IMR-90 (cell line): ENCODE measurements at regions not wholly inside any gene's neighbourhood (a gene's known extent, or its start where the extent isn't known, plus 50 kb on each side); places are given as distances from the start of the nearest gene placed in this dataset.

Experiments
- ATAC-seq: fragments of 200-7000 bp; cut with Tn5 transposase; 2 replicates; pipeline ENCODE4 v1.9.1; 2020; ENCODE audit warnings: low read depth, mild to moderate bottlenecking, moderate library complexity
- BruUV-seq: library from RNA; stranded (reverse); fragments of 400-500 nt; replicated peaks from 2 replicates; lab custom pipeline; 2021; lab: Mats Ljungman, UMichigan
- CTCF ChIA-PET: fragments of 300-600 bp; formaldehyde crosslinking; extraction: SDS; loops from one replicate; lab custom pipeline; 2021; ENCODE audit warnings: antibody characterized with exemption; lab: Yijun Ruan, JAX
- POLR2A ChIA-PET: fragments of 300-600 bp; sonication (Branson Sonifier 250); formaldehyde crosslinking; loops from one replicate; lab custom pipeline; 2022; ENCODE audit warnings: antibody characterized with exemption; ENCODE audit not compliant: unreplicated experiment; lab: Charles Lee
- DNase-seq: peaks from one replicate; pipeline ENCODE4 v3.0.0; 2013
- H2AFZ ChIP-seq: replicated peaks from 2 replicates; pipeline ENCODE3; 2013; ENCODE audit warnings: low read length, mild to moderate bottlenecking; ENCODE audit not compliant: poor library complexity
- H2AK5ac ChIP-seq: 2 replicates; pipeline ENCODE4 v1.6.1; 2013; ENCODE audit warnings: low read depth, low read length, inconsistent platforms
- H2AK9ac ChIP-seq: replicated peaks from 2 replicates; pipeline ENCODE3; 2013; ENCODE audit warnings: mild to moderate bottlenecking, low read depth, low read length, moderate library complexity; ENCODE audit not compliant: poor library complexity
- H2BK120ac ChIP-seq: 2 replicates; pipeline ENCODE4 v1.6.1; 2013; ENCODE audit warnings: low read depth, low read length, inconsistent platforms
- H2BK15ac ChIP-seq: 3 replicates; pipeline ENCODE4 v1.6.1; 2013; ENCODE audit warnings: low read depth, low read length, inconsistent platforms
- H2BK20ac ChIP-seq: 2 replicates; pipeline ENCODE4 v1.6.1; 2013; ENCODE audit warnings: low read depth, mild to moderate bottlenecking, inconsistent platforms, low read length, moderate library complexity
- H2BK5ac ChIP-seq: 2 replicates; pipeline ENCODE4 v1.6.1; 2013; ENCODE audit warnings: mild to moderate bottlenecking, low read depth, low read length, inconsistent platforms; ENCODE audit not compliant: poor library complexity, severe bottlenecking
- H3K14ac ChIP-seq: replicated peaks from 2 replicates; pipeline ENCODE4 v1.6.1; 2013; ENCODE audit warnings: low read depth, low read length, inconsistent platforms
- H3K18ac ChIP-seq: 2 replicates; pipeline ENCODE4 v1.6.1; 2013; ENCODE audit warnings: low read depth, low read length, control low read depth
- H3K23ac ChIP-seq: 2 replicates; pipeline ENCODE4 v1.6.1; 2013; ENCODE audit warnings: low read depth, low read length, inconsistent platforms
- H3K27ac ChIP-seq: 2 replicates; pipeline ENCODE4 v1.5.1; 2013; ENCODE audit warnings: mild to moderate bottlenecking, control low read depth, low read length; ENCODE audit not compliant: insufficient read depth
- H3K27me3 ChIP-seq: 2 replicates; pipeline ENCODE4 v1.6.1; 2013; ENCODE audit warnings: low read length; ENCODE audit not compliant: control insufficient read depth, insufficient read depth
- H3K36me3 ChIP-seq: 2 replicates; pipeline ENCODE4 v1.6.1; 2013; ENCODE audit warnings: low read length, mixed read lengths; ENCODE audit not compliant: control insufficient read depth, insufficient read depth
- H3K4ac ChIP-seq: 2 replicates; pipeline ENCODE4 v1.6.1; 2013; ENCODE audit warnings: low read depth, low read length, inconsistent platforms
- H3K4me1 ChIP-seq: 2 replicates; pipeline ENCODE4 v1.6.1; 2013; ENCODE audit warnings: low read length, mixed read lengths; ENCODE audit not compliant: control insufficient read depth, insufficient read depth
- H3K4me2 ChIP-seq: 2 replicates; pipeline ENCODE4 v1.6.1; 2013; ENCODE audit warnings: low read depth, mild to moderate bottlenecking, control low read depth, low read length, moderate library complexity
- H3K4me3 ChIP-seq: 2 replicates; pipeline ENCODE4 v1.5.1; 2013; ENCODE audit warnings: low read depth, mild to moderate bottlenecking, control low read depth, low read length, moderate library complexity; ENCODE audit not compliant: insufficient read depth
- H3K56ac ChIP-seq: 2 replicates; pipeline ENCODE4 v1.6.1; 2013; ENCODE audit warnings: low read length, inconsistent platforms; ENCODE audit not compliant: insufficient read depth; ENCODE audit errors: extremely low read depth
- H3K79me1 ChIP-seq, 2 experiments: 2 replicates each; pipeline ENCODE4 v1.6.1; 2013; ENCODE audit warnings: low read length in 2 of 2, inconsistent platforms in 1 of 2, low read depth in 1 of 2
- H3K9ac ChIP-seq: 2 replicates; pipeline ENCODE4 v1.6.1; 2013; ENCODE audit warnings: low read depth, low read length, control low read depth
- H3K9me1 ChIP-seq: 2 replicates; pipeline ENCODE4 v1.6.1; 2013; ENCODE audit warnings: low read length, inconsistent platforms; ENCODE audit not compliant: insufficient read depth
- H3K9me3 ChIP-seq: 2 replicates; pipeline ENCODE4 v1.6.1; 2013; ENCODE audit warnings: low read length; ENCODE audit not compliant: control insufficient read depth, insufficient read depth
- H4K20me1 ChIP-seq: 2 replicates; pipeline ENCODE4 v1.6.1; 2013; ENCODE audit warnings: low read length, inconsistent platforms; ENCODE audit not compliant: insufficient read depth
- H4K5ac ChIP-seq: 2 replicates; pipeline ENCODE4 v1.6.1; 2013; ENCODE audit warnings: mild to moderate bottlenecking, low read depth, low read length, control low read depth
- H4K8ac ChIP-seq, 2 experiments: 2 replicates each; pipeline ENCODE4 v1.6.1; 2013; ENCODE audit warnings: low read depth in 2 of 2, low read length in 2 of 2, control low read depth in 1 of 2, inconsistent platforms in 1 of 2
- H4K91ac ChIP-seq: 2 replicates; pipeline ENCODE4 v1.6.1; 2013; ENCODE audit warnings: low read depth, low read length, inconsistent platforms; ENCODE audit not compliant: insufficient read depth
- BHLHE40 ChIP-seq: fragments of 150-350 bp; IDR thresholded peaks from 2 replicates; pipeline ENCODE4 v1.6.1; 2016; ENCODE audit warnings: mild to moderate bottlenecking, low read depth, low read length
- CEBPB ChIP-seq: IDR thresholded peaks from 2 replicates; pipeline ENCODE4 v1.6.1; 2012; ENCODE audit warnings: low read depth, low read length, improper control_type of control experiment
- MAZ ChIP-seq: IDR thresholded peaks from 2 replicates; pipeline ENCODE4 v1.6.1; 2012; ENCODE audit warnings: low read depth, mild to moderate bottlenecking, low read length, improper control_type of control experiment, moderate library complexity, borderline replicate concordance
- NFE2L2 ChIP-seq: fragments of 150-350 bp; IDR thresholded peaks from 2 replicates; pipeline ENCODE4 v1.6.1; 2016; ENCODE audit warnings: low read depth, mild to moderate bottlenecking, low read length
- POLR2A ChIP-seq: IDR thresholded peaks from 2 replicates; pipeline ENCODE4 v1.6.1; 2012; ENCODE audit warnings: mild to moderate bottlenecking, low read depth, low read length
- RAD21 ChIP-seq: IDR thresholded peaks from 2 replicates; pipeline ENCODE4 v1.6.1; 2012; ENCODE audit warnings: low read length, improper control_type of control experiment
- RCOR1 ChIP-seq: IDR thresholded peaks from 2 replicates; pipeline ENCODE4 v1.6.1; 2012; ENCODE audit warnings: mild to moderate bottlenecking, low read length, improper control_type of control experiment; ENCODE audit not compliant: insufficient replicate concordance
- USF2 ChIP-seq: fragments of 150-350 bp; IDR thresholded peaks from 2 replicates; pipeline ENCODE4 v1.6.1; 2017; ENCODE audit warnings: mild to moderate bottlenecking, antibody characterized with exemption, low read length, low read depth
- WGBS, 2 experiments: methylation state at CpG; one replicate each; pipeline versions ENCODE4 v1.1.5 to v1.1.7; 2013; ENCODE audit warnings: missing lambda C conversion rate in 2 of 2; ENCODE audit not compliant: insufficient read length in 1 of 2; ENCODE audit errors: extremely low coverage in 2 of 2; 5-methylcytosine and 5-hydroxymethylcytosine counted together
- dilution Hi-C: fragments of 300-500 bp; cut with HindIII; formaldehyde crosslinking; loops from one replicate; pipeline ENCODE4 v1.14.3; 2018; ENCODE audit warnings: low sequenced_read_pairs; ENCODE audit not compliant: unreplicated experiment
- in situ Hi-C: fragments of 300-500 bp; cut with MboI; formaldehyde crosslinking; loops from 3 replicates; pipeline ENCODE4 v1.14.3; 2019; ENCODE audit warnings: low sequenced_read_pairs, inconsistent platforms, mixed read lengths
- intact Hi-C: fragments of 100-400 bp; cut with micrococcal nuclease; formaldehyde crosslinking; loops from 2 replicates; pipeline ENCODE4 v1.10.0; 2022
- TF ChIP-seq, protein P1 (sequence below): fragments of 150-350 bp; IDR thresholded peaks from 2 replicates; pipeline ENCODE4 v1.6.1; 2016; ENCODE audit warnings: low read depth, mild to moderate bottlenecking, low read length, moderate library complexity, borderline replicate concordance
- TF ChIP-seq, protein P2 (sequence below): conservative IDR thresholded peaks from 2 replicates; pipeline ENCODE4 v1.5.1; 2012; ENCODE audit warnings: mild to moderate bottlenecking, low read depth, low read length, improper control_type of control experiment

DNA sequence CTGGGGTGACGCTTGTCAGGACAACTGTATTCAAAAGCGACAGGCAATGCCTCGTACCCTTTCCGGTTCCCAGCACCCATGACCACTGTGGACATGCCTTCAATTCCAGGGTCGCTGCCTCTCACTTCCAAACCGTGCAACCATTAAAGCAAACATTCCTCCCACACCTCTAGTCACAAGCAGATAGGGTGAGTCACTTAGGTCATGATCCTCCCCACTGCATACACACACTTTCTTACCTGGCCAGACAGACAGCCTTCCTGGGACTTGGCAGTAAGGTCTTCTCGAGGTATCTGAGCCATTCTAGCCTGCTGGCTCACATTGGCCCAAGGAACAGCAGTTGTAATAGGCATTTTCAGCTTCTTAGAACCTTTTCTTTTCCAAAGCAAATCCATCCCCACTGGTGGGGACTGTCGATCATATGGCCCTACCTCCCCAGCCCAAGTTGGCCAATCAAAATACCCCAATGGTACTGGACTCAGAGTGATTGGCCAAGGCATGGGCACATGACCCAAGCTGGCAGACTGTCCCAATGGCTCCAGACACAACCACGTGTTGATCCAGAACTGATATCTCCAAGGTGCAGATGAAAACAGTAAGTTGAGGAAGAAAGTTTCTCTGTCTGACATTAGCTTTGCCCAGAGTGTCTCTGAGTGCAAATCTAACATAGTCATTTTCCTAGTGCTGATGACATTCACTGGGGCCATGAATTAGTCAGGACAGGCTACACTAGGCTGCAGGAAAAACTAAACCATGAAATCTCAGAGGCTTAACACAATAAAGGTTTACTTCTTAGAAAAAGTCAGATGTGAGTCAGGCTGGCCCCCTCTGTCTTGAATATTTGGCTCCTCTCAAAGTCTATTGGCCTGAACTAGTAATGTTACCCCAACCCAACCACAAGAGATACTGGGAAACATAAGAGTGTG, 113.8 kb downstream of the RRAGC start:
- Histone ChIP-seq H4K20me1 (no peaks in the 10 kb centered on the region), H3K9ac (no peak overlapping the region), H3K4ac (no peak overlapping the region), H3K4me3 (no peak overlapping the region), H2BK20ac (no peak overlapping the region), H3K14ac (no peak overlapping the region), H2AK9ac (no peak overlapping the region), H2BK5ac (no peak overlapping the region), H3K36me3 (no peaks in the 10 kb centered on the region), H3K4me2 (no peak overlapping the region), H3K23ac (no peak overlapping the region), H2BK15ac (no peak overlapping the region), H3K9me1 (no peaks in the 10 kb centered on the region), H3K79me1 (no peaks in the 10 kb centered on the region), H4K91ac (no peak overlapping the region), H3K27ac (no peak overlapping the region), H3K9me3 (no peaks in the 10 kb centered on the region), H2BK120ac (no peak overlapping the region), H3K56ac (no peak overlapping the region), H4K8ac (no peak overlapping the region), H4K5ac (no peak overlapping the region), H3K4me1 (no peaks in the 10 kb centered on the region), H2AK5ac (no peak overlapping the region), H3K18ac (no peak overlapping the region), H3K27me3 (no peaks in the 10 kb centered on the region), H2AFZ (peak overlapping the region; percentile 14)
- dilution Hi-C loops: no loop called here
- CTCF ChIA-PET: no interaction called here
- no peak for ATAC-seq
- TF ChIP-seq CEBPB (no peak), MAZ (no peak), RCOR1 (no peak), NFE2L2 (no peak), RAD21 (no peak), BHLHE40 (no peak), POLR2A (no peak), USF2 (no peak)
- TF ChIP-seq, protein P1, sequence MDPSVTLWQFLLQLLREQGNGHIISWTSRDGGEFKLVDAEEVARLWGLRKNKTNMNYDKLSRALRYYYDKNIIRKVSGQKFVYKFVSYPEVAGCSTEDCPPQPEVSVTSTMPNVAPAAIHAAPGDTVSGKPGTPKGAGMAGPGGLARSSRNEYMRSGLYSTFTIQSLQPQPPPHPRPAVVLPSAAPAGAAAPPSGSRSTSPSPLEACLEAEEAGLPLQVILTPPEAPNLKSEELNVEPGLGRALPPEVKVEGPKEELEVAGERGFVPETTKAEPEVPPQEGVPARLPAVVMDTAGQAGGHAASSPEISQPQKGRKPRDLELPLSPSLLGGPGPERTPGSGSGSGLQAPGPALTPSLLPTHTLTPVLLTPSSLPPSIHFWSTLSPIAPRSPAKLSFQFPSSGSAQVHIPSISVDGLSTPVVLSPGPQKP: no peak
- TF ChIP-seq, protein P2, sequence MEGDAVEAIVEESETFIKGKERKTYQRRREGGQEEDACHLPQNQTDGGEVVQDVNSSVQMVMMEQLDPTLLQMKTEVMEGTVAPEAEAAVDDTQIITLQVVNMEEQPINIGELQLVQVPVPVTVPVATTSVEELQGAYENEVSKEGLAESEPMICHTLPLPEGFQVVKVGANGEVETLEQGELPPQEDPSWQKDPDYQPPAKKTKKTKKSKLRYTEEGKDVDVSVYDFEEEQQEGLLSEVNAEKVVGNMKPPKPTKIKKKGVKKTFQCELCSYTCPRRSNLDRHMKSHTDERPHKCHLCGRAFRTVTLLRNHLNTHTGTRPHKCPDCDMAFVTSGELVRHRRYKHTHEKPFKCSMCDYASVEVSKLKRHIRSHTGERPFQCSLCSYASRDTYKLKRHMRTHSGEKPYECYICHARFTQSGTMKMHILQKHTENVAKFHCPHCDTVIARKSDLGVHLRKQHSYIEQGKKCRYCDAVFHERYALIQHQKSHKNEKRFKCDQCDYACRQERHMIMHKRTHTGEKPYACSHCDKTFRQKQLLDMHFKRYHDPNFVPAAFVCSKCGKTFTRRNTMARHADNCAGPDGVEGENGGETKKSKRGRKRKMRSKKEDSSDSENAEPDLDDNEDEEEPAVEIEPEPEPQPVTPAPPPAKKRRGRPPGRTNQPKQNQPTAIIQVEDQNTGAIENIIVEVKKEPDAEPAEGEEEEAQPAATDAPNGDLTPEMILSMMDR: no peak
- BruUV-seq: no TSS peak
- in situ Hi-C loops: no loop called here
- POLR2A ChIA-PET: no interaction called here
- intact Hi-C loops: no loop called here
- DNase-seq: no peak
- 60% methylated on average over 6 of the region's 9 CpGs; no CpG with 5 or more reads in 1 of the 2 experiments for WGBS, 2 experiments
